Stimulated activated CD4-positive, alpha-beta T cell treated with anti-CD3 and anti-CD28 coated beads, Interleukin-1b, Interleukin-23, amount 100 ng/mL, for 4 hours (primary cell): ENCODE measurements at regions not wholly inside any gene's neighbourhood (a gene's known extent, or its start where the extent isn't known, plus 50 kb on each side); places are given as distances from the start of the nearest gene placed in this dataset.
"Not testable (repeated sequence)": the region's sequence is repeated elsewhere in the genome, so short reads cannot be mapped to it uniquely, and the experiment has no call there.

Experiments used
- DNase-seq, 2 donors: peaks; one replicate each; pipeline ENCODE4 v3.0.0-alpha.2; 2020; ENCODE audit warnings: low read depth in 2 of 2

DNA sequence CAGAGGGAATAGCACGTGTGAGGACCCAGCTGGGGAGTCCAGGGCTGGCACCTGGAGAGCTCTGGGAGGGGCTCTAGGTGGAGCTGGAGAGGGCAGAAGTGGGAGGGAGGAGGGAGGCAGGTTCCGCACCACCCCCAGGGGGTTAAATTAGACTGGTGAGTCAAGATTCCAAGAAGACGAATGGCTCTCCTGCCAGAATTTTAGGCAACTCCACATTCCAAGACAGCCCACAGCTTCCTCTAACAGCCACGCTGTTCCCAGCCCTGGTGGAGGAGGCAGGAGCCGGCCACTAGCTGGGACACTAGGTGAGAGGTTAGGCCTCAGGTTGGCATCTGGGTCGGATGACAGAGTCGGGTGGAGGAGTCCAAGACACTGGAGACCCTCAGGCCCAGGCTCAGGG, 60.2 kb downstream of the TFAP2C start:
- DNase-seq, result no peak

DNA sequence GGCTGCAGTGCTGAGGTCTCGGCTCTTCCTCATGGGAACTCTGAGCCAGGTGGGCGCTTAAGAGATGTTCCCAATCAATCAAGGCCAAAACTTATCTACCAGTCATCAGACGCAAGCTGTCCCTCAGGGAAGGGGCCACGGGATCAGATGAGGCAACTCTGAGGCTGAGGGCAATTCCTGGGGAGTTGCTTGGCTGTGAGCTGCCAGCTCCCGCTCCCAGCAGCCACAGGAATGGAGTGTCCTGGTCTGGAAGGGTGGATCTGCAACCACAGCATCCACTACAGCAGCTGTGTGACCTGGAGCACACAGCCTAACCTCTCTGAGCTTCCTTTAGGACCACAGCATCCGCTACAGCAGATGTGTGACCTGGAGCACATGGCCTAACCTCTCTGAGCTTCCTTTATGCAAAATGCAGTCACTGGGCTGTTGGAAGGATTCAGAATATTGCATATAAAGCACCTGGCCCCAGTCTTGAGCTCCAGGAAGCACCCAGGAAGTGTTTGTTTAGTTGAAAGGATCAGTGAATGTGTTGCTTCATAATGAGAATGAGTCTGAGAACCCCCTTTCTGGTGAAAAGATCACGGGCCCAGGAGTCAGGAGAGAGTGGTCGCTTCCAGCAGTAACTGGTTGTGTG, 60.9 kb downstream of the TFAP2C start:
- DNase-seq, result no peak

DNA sequence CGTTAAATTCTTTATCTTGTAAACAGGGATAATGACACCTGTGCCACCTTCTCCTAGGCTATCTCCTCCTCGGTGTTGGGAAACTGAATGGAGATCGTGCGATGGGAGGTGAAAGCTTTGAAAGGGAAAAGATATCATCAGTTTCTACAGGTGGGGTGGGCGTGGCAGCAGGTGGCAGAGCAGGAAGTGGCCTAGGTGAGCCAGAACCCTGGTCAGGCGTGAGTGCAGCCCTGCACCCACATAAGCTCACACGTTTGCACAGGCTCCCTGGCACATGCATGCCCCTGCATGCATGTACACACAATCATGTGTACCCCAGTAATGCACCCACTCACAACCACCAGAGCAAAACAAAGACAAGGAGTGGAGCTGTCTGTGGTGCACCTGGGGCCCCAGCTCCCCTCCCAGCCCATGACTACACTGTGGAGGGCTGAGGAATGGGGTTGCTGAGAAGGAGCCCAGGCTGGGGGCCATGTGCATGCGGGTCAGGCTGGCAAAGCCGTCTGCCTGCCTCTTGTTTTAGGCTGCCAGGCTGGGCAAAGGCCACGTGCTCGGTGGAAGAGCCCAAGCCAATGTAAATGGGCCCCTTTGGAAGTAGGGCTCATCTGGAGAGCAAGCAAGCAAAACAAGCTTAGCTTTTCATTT, 61.5 kb downstream of the TFAP2C start:
- no peak for DNase-seq

DNA sequence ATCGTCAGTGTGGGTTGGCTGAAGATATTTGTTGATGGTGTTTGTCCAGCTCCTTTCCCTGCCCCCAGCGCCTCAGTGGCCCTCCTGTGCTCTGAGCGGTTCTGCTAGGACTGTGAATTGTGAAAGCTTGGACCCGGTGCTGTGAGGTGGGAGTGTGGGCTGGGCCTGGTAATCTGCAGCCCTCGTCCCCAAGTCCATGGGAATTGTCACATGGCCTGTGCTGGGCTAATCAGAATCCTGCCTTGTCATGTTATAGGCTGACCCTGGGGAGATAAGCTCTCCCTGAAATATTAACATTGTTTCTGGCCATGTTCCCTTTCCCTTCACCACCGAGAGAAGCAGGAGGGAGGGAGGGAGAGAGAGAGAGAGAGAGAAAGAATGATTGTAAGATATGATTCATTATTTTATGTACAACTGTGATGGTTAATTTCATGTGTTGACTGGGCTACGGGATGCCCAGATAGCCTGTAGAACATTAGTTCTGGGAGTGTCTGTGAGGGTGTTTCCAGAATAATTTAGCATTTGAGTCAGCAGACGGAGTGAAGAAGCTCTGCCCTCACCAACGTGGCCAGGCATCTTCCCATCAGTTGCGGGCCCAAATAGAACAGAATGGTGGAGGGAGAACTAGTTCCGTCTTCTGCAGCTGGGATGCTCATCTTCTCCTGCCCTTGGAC, 62.4 kb downstream of the TFAP2C start:
- no peak for DNase-seq

DNA sequence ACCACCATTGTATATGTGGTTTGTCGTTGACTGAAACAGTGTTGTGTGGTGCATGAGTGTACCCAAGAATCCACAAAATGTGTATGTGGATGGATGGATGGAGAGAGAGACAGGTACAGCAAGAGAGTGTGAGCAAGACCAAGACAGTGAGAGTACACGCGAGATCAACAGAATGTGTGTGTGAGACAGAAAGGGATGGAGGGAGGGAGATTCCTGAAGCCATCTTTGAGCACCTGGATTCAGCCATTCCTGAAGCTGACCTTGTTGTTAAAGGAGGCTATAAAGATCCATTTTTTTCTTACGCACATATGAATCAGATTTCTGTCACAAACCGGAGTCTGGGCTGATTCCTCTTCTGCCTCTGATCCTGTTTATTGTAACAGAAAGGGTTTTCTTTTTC, 64.1 kb downstream of the TFAP2C start:
- no peak for DNase-seq

DNA sequence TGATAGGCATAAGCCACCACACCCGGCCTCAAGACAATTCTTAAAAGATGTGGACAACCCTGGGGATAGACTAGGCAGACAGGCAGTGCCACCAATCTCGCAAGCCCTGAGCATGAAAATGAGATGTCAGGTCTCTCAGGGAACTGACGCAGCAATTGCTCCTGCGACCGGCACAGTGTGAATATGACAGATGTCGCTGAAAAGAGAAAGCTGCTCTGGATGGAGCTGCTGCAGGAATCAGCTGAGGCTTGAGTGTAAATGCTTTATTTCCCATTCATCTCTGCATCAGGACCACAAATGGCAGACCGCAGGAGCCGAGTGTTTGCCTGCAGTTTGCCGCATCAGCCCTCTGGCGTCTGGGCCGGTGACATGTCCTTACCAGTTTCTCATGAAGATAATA, 68.4 kb downstream of the TFAP2C start:
- no peak for DNase-seq

DNA sequence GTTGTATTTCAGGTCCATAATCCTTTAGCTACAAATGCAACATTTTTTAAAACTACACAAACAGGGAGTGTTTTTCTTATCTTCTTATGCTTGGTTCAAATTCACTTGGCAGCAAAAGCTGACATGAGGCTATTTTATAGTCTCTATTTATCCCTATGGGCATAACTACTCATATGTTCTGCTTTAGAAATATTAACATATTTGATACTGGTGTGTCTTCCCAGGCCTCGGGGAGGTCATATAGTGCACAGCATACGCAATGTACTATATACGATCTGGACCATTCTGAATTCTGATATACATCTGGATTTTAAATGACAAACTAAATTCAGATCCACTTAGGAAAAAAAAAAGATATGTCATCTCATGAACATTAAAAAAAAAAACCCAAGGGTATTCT, 69.2 kb downstream of the TFAP2C start:
- DNase-seq, result no peak

DNA sequence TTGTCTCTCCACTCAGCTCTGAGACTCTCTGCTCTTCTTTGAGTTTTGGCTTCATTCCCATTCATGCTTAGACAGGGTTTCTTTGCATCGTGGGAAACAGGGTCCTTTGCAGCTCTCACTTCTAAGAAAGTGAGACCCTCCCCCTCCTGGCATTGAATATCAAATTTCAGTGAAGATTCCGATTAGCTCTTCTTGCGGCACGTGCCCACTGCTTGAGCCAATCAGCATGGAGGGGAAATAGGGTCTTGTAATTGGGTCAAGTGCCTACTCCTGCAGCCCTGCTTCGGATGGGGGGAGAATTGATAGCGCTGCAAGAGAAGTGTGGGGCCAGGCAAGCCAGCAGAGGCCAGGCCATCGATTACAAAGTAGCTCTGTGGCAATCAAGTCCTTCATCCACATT, 69.6 kb downstream of the TFAP2C start:
- no peak for DNase-seq

DNA sequence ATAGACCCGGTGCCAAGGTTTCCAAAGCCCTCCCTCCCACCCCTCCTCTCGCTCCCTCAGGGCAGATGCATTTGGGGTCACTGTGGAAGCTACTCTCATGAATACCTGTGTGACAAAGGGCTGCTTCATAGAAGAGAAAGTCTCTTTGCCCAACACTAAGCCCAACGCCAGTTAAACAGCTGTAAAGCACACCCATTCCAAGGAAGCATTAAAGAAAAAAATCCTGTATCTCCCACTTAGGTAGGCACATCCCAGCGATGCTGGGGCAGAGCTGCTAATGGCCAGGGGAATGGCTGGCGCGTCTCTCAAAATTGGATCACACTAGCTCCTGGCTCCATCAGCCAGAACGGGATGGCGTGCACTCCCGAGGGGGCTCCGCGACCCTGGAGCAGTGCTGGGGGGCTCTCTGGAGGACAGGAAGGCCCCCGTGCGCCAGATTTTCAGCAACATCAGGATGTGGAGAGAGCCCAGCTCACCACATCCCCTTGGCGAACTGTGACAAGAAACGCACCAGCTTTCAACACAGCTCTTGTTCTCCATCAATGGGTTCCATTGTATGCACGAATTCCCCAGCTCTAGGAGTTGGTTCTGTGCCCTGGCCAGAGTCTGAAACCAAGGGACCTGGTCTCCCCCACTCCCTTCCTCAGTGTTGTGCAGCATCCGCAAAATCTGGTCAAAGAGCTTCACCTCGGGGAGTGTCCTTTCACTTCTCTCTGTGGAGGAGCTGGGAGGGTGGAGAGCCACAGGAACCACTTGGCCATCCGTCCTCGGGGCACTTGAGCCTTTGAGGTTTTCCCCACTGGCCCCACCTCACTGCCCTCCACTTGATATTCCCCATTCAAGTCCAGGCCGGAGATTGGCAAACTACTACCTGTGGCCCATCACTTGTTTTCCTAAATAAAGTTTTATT, 74.1 kb downstream of the TFAP2C start:
- DNase-seq, result no peak

DNA sequence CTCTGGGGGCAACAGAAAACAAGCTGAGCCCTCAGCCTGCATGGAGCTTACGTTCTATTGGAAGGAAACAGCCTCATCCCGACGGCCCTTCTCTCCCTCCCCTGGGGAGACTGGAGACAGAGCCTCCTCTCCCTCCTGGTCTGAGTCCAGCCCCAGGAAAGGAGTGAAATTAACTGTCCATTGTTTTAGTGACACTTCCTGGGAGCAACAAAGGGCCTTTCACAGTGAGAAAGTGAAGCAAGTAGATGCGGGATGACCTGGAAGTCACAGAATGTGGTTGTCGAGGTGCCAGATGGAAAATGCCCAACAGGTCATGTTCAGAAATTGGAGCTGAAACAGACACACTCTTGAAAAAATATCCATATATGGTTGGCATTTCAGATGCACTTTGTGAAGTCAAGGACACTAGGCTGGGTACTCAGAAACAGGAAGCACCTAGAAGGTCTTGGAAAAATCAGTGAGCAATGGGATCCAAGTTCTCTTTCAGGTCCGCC, 77.8 kb downstream of the TFAP2C start:
- DNase-seq, result no peak

DNA sequence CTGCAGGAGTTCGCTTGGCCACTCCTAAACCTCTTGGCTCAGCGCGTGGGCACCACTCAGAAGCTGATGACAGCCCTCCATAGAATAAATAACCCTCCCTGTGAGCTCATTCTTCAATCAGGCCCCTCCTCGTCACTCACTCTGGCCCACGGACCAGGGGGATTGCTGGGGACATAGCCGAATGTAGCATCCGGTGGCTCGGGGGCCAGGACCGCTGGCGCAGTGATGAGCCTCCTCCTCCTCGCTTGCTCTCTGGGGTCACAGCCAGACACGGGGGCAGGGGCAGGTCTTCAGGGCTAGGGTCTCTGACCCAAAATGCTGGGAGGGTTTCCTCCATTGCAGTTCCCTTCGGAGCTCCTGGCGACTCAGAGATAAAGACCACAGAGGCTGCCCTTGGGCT, 79.9 kb downstream of the TFAP2C start:
- no peak for DNase-seq

DNA sequence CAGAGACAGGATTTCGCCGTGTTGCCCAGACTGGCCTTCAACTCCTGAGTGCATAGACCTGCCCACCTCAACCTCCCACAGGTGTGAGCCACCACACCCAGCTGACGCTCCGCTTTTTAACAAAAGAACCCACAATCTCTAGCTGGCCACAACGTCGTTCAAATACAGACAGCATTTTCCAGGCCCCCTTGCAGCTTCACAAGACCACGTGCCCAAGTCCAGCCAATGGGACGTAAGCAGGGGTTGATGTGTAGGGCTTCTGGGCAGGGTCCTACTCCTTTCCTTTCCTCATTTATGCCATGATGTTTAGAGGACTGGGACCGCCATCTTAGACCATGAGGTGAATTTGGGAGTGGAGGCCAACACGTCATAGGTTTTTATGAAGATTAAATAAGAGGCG, 81.0 kb downstream of the TFAP2C start:
- DNase-seq, result no peak

DNA sequence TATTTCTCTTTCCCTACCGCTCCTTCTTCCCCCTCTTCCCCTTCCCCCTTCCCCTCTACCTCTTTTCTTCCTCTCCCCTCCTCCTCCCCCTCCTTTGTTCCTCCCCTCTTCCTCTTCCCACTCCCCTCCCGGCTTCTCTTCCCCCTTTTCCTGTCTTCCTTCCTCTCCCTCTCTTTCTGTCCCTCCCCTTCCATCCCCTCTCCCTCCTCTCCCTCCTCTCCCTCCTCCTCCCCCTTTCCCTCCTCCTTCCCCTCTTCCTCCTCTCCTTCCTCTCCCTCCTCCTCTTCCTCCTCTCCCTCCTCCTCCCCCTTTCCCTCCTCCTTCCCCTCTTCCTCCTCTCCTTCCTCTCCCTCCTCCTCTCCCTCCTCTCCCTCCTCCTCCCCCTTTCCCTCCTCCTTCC, 81.5 kb downstream of the TFAP2C start:
- DNase-seq, result not testable (repeated sequence)

DNA sequence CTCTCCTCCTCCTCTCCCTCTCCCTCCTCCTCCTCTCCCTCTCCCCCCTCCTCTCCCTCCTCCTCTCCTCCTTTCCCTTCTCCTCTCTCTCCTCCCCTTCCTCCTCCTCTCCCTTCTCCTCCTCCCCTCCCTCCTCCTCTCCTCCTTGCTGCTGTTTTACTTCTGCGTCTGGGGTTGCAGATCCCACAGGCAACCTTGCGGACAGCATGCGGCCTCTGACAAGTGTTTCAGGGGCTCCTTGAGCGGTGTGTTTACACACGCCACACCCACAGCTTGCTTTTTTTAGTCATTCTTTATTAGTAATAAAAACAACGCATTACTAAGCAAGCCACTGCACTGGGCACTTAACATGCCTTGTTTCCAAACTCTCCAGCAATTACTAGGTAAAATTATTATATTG, 81.9 kb downstream of the TFAP2C start:
- DNase-seq, result no peak

DNA sequence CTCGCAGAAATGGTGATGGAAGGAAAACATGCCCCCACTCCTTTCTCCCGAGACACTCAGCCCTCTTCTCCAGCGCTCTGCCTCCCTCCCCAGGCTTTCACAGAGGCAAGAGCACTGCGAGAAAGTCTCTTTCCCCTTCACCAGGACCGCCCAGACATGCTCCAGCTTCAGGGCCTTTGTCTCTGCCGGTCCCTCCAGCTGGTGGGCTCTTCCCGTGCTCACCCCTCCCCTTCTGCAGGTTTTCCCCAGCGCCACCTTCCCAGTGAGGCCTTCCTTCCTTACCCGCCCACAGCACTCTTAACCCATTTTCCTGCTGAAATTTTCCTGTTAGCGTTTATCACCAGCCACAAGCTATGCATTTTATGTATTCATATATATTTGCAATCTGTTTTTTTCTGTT, 86.2 kb downstream of the TFAP2C start:
- DNase-seq, result no peak

DNA sequence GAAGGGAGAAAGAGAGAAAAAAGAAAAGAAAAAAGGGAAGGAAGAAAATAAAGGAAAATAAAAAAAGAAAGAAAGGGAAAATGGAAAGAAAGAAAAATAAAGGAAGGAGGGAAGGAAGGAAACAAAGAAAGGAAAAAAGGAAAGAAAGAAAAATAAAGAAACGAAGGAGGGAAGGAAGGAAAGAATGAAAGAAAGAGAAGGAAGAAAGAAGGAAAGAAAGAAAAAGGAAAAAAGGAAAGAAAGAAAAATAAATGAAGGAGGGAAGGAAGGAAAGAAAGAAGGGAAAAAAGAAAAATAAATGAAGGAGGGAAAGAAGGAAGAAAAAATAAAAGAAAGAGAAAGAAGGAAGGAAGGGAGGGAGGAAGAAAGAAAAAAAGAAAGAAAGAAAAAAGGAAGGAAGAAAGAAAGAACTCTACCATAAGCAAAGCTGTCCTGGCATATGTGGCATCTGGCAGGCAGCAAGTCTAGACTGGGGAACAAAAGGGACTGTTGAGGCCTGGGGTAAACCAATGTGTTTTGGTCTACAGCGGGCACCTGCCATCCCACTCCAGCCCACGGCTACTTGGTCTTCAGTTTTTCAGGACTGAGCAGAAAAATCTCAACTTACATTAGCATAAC, 86.9 kb downstream of the TFAP2C start:
- DNase-seq, result no peak

DNA sequence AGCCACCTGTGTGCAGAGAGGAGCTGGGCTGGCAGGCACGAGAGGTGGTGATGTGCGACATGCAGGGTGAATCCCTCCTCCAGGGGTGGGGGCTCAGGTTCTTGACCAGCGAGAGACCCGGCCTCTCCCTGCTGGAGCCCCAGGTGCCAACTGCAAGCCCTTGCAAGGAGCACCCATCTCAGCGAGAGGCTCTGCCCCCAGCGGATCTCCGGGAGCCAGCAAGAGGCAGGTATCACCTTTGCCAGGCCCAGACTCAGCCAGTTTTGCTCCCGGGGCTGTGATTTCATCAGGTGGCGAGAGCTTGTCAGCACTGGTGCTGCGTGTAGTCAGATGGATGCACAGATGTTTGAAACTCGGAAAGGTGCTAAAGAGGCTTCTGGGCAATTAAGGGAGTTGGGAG, 87.7 kb downstream of the TFAP2C start:
- no peak for DNase-seq

DNA sequence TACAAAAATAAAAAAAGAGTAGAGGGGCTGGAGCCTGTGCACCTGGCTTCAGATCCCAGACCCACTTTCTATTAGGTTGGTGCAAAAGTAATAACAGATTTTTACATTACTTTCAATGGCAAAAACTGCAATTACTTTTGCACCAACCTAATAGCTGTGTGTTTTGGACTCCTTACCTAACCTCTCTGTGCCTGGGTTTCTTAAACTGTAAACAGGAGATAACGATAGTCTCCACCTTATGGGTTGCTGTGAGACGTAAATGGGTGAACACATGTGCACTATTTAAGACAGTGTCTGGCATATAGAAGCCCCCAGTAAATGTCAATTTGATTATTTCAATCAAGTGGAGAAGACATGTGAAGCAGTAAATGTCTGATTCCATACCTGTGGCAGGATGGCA, 89.7 kb downstream of the TFAP2C start:
- DNase-seq, result no peak

DNA sequence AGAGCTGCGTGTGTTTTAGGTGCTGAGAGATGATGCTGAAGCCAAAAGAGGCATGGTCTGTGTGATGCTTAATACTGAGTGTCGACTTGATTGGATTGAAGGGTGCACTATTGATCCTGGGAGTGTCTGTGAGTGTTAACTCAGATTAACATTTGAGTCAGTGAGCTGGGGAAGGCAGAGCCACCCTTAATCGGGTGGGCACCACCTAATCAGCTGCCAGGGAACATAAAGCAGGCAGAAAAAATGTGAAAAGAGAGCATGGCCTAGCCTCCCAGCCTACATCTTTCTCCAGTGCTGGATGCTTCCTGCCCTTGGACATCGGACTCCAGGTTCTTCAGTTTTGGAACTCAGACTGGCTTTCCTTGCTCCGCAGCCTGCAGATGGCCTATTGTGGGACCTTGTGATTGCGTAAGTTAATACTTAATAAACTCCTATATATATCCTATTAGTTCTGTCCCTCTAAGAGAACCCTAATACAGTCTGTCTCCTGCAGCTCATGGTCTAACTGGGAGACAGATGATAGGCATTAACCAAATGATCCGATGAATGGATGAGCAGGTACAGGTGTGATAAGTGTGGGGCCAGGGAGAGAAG, 91.6 kb downstream of the TFAP2C start:
- DNase-seq, result no peak

DNA sequence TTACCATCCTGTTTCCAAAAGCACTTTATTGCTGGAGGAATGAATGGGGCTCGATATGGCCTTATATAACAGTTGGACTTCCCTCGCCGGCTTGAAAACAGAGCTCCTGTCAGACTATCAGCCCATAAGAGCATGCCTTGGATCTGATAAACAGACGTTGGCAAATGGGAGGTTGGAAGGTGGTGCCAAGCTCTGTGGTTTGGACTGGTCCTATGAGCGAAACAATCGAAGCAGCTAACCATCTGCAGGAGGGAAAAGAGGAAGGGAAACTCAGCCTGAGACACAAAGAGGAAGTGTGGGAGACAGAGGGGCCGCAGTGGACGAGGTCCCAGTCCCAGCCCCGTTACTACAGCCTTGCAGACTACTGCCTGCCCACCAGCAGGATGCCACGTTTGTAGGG, 92.9 kb downstream of the TFAP2C start:
- DNase-seq, result no peak

DNA sequence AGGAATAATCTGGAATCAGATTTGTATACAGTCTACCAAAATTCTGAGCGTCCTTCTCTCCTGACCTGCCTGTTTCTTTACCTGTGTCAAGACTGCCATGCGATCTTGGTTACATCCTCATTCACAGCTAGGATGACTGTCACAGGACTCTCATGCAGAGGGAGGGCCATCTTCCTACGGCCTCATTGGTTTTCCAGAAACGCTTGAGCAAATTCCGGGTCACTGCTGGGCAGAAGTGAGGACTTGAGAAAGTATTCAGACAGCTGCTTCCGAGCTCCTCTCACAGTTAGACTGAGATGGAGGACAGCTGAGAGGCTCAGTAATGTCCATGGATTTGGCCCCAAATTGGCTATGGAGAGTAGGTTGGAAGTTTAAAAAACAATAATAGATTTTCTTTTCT, 94.2 kb downstream of the TFAP2C start:
- DNase-seq, result no peak
